ENCODE measurements at regions not wholly inside any gene's neighbourhood (a gene's known extent, or its start where the extent isn't known, plus 50 kb on each side); places are given as distances from the start of the nearest gene placed in this dataset.

DNA sequence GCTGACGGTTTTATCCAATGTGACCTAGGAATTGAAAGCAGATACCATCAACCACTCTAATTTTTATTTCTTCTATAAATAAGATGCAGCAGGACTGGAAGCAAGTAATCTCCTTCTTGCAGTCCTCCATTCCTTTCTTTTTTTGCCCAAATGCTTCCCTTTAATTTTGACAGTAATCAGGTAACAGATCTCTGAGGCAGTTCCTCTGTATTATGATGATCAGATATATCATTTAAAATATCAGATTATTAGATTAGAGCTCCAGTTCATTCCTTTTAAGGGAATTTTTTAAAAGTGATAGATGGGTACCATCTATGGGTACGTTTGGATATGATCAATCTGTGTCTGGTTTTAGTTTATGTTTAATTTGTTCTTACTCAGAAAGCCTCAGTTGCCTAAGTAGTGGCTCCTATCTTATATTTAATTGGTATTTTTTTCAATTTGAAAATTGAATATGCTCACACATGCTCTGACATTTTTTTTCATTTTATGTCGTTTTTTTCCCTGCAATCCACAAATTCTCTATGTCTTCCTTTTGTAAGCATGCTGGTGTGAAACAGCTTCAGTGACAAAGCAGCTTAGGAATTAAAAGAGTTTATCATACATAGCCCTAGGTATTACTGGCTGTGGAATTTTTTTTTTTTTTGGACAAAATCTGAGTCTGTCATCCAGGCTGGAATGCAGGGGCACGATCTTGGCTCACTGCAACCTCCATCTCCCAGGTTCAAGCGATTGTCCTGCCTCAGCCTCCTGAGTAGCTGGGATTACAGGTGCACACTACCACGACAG, 73.7 kb upstream of the ANK2 start:
- H3K4me1 ChIP-seq = no peaks in the 10 kb centered on the region
- 82 to 83% methylated on average over 6 of the region's 6 CpGs for WGBS, 2 donors
- DNase-seq (ENCODE audit: low spot score in 2 of 2) = no peak
- H3K27ac ChIP-seq = no peak overlapping the region
- H3K36me3 ChIP-seq = no peaks in the 10 kb centered on the region
- H3K27me3 ChIP-seq = no peaks in the 10 kb centered on the region
- no peaks in the 10 kb centered on the region for H3K9me3 ChIP-seq
- TF ChIP-seq POLR2A (IDR thresholded peaks at IDR 0.05) (no peak), EP300 (IDR thresholded peaks at IDR 0.05) (no peak)
- TF ChIP-seq, protein P1, sequence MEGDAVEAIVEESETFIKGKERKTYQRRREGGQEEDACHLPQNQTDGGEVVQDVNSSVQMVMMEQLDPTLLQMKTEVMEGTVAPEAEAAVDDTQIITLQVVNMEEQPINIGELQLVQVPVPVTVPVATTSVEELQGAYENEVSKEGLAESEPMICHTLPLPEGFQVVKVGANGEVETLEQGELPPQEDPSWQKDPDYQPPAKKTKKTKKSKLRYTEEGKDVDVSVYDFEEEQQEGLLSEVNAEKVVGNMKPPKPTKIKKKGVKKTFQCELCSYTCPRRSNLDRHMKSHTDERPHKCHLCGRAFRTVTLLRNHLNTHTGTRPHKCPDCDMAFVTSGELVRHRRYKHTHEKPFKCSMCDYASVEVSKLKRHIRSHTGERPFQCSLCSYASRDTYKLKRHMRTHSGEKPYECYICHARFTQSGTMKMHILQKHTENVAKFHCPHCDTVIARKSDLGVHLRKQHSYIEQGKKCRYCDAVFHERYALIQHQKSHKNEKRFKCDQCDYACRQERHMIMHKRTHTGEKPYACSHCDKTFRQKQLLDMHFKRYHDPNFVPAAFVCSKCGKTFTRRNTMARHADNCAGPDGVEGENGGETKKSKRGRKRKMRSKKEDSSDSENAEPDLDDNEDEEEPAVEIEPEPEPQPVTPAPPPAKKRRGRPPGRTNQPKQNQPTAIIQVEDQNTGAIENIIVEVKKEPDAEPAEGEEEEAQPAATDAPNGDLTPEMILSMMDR (IDR thresholded peaks at IDR 0.05) = no peak
- H3K4me3 ChIP-seq = no peak overlapping the region

DNA sequence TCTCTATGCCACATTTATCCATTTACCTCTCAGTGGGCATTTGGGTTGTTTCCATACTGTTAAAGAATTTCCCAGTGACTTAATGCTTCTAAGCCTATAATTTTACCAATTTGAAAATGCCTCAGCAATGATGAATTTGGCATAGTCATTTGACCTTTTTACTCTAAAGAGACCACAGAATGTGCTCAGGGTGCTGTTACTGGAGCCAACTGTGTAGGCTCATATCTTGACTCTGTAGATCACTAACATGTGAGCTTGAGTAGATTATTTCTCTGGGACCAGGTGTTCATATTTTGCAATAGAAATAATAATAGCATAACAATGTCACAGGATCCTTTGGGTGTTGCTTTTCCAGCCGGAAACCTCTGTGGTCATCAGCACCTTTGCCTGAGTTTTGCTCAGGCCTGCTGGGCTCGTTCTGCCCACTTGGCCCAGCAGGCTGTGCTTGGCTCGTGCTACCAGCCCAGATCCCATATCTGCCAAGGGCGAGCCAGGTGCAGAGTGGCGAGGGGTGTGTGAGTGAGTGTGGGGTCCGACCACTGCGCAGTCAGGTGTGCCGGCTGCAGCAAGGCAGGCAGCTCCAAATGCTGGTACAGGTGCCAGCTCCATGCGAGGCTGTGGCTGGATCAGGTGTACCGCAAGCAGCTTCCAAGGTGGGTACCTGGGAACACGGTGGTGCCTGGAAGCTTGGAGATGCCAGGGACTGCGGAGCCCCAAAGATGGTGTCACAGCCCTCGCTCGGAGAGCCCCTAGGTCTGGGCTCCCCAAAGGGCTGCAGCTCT, 70.6 kb upstream of the ANK2 start:
- H3K27me3 ChIP-seq = no peaks in the 10 kb centered on the region
- no peaks in the 10 kb centered on the region for H3K9me3 ChIP-seq
- H3K4me1 ChIP-seq = no peaks in the 10 kb centered on the region
- H3K4me3 ChIP-seq = no peak overlapping the region
- H3K36me3 ChIP-seq = no peaks in the 10 kb centered on the region
- TF ChIP-seq EP300 (IDR thresholded peaks at IDR 0.05) = no peak
- WGBS, 2 donors = 91 to 92% methylated on average over 14 of the region's 14 CpGs
- H3K27ac ChIP-seq = no peak overlapping the region
- no peak for DNase-seq (ENCODE audit: low spot score in 2 of 2)

DNA sequence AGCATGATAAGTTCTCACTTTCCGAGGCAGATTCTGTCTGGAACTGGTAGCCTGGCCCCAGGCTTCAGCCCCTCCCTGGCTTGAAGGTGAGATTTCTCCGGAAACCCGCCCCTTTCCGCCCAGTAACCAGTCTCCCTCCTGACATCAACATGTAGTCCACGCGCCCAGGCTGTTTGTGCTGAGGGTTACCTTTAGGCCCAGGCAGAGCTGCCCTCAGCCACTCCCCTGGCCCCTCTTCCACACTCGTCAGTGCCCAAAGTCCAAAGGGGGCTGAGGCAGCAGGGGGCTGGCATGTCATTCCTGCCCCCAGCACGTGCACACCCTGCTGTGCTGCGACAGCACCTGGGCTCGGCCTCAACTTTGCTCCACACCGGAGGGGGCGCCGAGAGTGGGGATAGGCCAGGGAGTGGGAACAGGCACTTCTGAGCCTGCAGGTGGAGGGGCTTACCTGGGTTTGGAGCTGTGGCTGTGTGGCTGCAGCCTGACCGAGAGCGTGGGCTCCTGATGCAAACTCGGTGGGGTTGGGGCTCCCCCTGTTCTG, 69.5 kb upstream of the ANK2 start:
- Histone ChIP-seq H3K27me3 (no peaks in the 10 kb centered on the region), H3K9me3 (no peaks in the 10 kb centered on the region), H3K36me3 (no peaks in the 10 kb centered on the region), H3K4me3 (no peak overlapping the region), H3K27ac (no peak overlapping the region), H3K4me1 (no peaks in the 10 kb centered on the region)
- DNase-seq (ENCODE audit: low spot score in 2 of 2) = no peak
- TF ChIP-seq, protein P1 (IDR thresholded peaks at IDR 0.05) = no peak
- no peak for TF ChIP-seq POLR2A (IDR thresholded peaks at IDR 0.05)
- TF ChIP-seq EP300 (IDR thresholded peaks at IDR 0.05) = no peak
- 91 to 93% methylated on average over 16 of the region's 16 CpGs for WGBS, 2 donors

DNA sequence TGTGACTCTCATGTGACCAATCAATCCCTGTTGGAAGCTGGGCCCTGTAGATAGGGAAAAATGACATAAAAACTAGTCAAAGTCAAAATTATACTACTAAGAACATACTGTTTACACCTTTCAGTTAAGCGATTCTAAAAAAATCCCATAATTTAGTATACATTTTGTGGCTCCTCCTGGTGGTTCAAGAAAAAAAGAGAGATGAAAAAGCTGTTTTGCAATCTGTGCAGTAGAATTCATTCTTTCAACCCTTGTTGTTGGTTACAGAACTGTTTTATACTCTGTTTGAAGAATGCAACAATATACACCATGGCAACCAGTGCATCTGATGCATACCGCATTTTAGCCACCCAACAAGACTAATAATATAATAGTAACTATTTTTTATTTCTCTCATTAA, 66.8 kb upstream of the ANK2 start:
- Histone ChIP-seq H3K4me3 (no peak overlapping the region), H3K4me1 (no peaks in the 10 kb centered on the region), H3K9me3 (no peaks in the 10 kb centered on the region), H3K27me3 (no peaks in the 10 kb centered on the region), H3K36me3 (no peaks in the 10 kb centered on the region), H3K27ac (no peak overlapping the region)
- 56 to 61% methylated on average over 2 of the region's 2 CpGs for WGBS, 2 donors
- DNase-seq (ENCODE audit: low spot score in 2 of 2) = no peak
- TF ChIP-seq EP300 (IDR thresholded peaks at IDR 0.05) (no peak), POLR2A (IDR thresholded peaks at IDR 0.05) (no peak)
- TF ChIP-seq, protein P1 (IDR thresholded peaks at IDR 0.05) = peak in 1 of 5 experiments; percentile 13

DNA sequence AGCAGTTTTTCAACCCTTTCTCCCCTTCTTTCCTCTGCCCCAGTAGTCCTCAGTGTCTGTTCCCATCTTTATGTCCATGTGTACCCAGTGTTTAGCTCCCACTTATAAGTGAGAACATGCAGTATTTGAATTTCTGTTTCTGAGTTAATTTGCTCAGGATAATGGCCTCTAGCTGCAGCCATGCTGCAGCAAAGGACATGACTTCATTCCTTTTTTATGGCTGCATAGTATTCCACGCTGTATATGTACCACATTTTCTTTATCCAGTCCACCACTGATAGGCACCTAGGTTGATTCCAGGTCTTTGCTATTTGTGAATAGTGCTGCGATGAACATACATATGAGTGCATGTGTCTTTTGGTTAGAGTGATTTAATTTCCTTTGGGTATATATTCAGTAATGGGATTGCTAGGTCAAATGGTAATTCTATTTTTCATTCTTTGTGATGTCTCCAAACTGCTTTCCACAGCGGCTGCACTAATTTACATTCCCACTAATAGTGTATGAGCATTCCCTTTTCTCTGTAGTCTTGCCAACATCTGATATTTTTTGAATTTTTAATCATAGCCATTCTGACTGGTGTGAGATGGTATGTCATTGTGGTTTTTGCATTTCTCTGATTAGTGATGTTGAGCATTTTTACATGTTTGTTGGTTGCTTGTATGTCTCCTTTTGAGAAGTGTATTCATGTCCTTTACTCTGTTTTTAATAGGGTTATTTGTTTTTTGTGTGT, 54.6 kb upstream of the ANK2 start:
- TF ChIP-seq EP300 (IDR thresholded peaks at IDR 0.05) (no peak), POLR2A (IDR thresholded peaks at IDR 0.05) (no peak)
- TF ChIP-seq, protein P1 (IDR thresholded peaks at IDR 0.05) = no peak
- Histone ChIP-seq H3K4me3 (no peak overlapping the region), H3K27ac (no peak overlapping the region), H3K4me1 (no peaks in the 10 kb centered on the region), H3K27me3 (no peaks in the 10 kb centered on the region), H3K36me3 (no peaks in the 10 kb centered on the region), H3K9me3 (no peaks in the 10 kb centered on the region)
- no peak for DNase-seq (ENCODE audit: low spot score in 2 of 2)
- 94% methylated on average over 3 of the region's 3 CpGs for WGBS, 2 donors
